HG03520 (cell line): ENCODE measurements at regions not wholly inside any gene's neighbourhood (a gene's known extent, or its start where the extent isn't known, plus 50 kb on each side); places are given as distances from the start of the nearest gene placed in this dataset.

Experiments used
- ATAC-seq: cut with Tn5 transposase; IDR thresholded peaks from one replicate; pipeline ENCODE4 v1.9.1; 2021; ENCODE audit warnings: mild to moderate bottlenecking, moderate library complexity; ENCODE audit not compliant: unreplicated experiment

GRCh38 chr7:47148536-47149207 lies 433.2 kb downstream of the TNS3 start:
- no peak for ATAC-seq

GRCh38 chr7:47147213-47147631 lies 434.7 kb downstream of the TNS3 start:
- no peak for ATAC-seq

DNA sequence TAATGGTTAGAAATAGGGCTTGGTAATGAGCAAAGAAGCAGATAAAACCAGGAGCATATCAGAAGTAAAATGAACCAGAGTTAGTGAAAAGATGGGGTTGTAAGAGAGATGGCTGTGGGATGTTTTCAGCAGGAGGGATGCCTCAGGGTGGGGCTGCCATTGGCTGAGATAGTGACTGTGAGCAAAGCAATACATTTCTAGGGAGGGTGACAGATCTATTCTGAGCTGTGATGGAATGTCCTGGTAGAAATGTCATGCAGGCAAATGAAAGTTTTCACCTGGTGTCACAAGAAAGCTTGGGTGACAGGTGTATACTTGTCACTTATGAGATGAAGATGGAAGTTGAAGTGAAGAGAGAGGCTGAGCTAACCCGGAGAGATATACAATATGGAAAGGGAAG lies 435.9 kb downstream of the TNS3 start:
- no peak for ATAC-seq

DNA sequence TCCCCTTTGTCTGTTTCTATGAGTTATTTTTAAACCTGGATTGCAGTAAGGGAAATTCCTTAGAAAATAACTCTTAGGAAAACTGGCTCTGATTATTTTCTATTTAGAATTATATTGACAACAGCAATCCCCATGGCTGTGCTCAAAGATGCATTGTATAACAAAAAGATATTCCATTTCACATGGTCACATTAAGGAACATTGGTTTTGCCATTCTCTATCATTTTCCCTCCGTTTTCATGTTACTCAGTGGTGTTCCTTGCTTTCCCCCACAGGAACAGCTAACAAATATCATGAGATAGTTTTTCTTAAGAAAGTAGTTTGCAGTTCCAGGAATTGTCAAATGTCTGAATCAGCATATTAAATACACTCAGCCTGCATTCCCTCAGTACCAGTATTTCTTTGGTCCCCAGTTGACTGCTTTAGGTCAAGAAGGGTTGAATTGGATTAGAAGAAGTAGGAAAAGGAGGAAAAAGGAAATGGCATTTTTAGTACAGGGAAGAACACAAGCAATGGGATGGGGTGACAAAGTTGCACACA lies 436.7 kb downstream of the TNS3 start:
- no peak for ATAC-seq

GRCh38 chr7:47143339-47143738 lies 438.6 kb downstream of the TNS3 start:
- ATAC-seq: no peak

DNA sequence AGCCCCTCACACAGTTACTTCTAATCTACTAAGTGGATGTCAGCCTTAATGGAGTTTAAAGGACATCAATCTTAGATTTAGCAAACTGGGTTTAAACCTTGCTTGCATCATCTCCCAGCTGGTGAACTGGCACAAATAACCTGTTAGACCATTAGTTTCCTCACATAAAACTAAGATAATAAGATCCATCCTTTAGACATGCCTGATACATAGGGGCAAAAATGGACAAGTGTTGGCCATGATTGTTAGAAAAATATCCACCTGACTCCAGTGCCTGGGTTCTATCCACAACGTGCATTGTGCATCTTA lies 439.1 kb downstream of the TNS3 start:
- ATAC-seq: no peak

DNA sequence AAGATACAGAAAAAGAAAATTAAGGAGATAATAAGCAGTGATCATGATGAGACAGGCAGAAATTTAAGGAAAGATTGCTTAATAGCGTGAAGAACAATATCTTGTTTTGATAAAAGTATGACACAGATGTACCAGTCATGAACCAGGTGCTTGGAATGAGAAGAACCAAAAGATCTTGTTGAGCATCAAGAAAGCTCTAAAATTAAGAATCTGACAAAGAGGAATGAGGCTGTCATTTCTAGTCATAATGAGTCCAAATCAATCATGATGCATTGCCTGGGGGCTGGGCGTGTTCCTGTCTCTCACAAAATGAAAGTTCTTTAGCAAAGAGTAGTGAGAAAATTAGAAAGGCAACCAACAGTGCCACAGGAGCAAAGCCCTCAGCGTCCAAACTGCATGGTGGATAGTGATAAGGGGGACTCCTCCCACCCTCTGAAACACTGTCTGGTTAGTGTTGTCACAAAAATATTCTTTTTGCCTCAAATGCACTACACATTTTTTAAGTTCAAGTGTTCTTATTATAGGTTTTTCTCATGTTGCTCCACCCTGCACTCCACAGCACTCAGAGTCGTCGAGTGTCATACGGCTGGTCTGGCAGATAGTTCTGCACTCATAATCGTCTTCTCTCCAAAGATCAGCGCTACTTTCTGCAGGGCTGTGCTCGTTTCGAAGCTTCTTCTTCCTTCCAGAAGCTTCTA lies 439.6 kb downstream of the TNS3 start:
- no peak for ATAC-seq

DNA sequence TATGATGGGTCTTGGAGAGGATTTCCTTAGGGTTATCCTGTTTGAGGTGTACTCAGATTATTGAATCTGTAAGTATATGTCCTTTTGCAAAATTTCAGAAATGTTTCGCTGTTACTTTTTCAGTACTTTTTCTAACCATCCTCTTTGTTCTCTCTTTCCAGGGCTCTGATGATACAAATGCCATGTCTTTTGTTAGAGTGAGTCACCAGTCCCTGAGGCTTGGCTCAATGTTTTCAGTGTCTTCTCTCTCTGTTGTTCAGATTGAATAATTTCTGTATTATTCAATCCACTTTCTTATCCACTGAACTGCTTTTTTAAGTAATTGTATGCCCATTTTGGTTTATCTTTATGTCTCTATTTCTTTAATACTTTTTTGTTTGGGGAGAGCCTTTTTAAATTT lies 449.4 kb downstream of the TNS3 start:
- ATAC-seq: no peak

DNA sequence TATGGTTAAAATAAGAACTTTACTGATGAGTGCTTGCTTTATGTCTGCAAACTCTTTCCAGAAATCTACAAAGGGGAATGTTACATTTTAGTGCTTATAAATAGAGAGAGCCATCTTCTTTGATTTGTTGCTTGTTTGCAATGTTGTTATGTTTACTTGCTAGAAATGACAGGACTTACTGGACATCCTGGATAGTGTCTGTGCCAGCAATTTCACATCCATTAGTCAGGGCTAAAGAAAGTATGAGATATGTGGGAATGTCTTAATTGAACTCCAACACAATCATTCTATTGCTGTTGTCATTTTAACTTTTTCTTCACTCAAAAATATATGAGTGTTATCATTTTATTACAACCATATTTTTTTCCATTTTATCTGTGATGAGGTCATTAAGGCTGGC lies 453.2 kb downstream of the TNS3 start:
- no peak for ATAC-seq

GRCh38 chr7:47125529-47125928 lies 456.4 kb downstream of the TNS3 start:
- ATAC-seq: no peak

- ATAC-seq: no peak
These were observed 462.5 kb downstream of the TNS3 start for GRCh38 chr7:47119261-47119865.

DNA sequence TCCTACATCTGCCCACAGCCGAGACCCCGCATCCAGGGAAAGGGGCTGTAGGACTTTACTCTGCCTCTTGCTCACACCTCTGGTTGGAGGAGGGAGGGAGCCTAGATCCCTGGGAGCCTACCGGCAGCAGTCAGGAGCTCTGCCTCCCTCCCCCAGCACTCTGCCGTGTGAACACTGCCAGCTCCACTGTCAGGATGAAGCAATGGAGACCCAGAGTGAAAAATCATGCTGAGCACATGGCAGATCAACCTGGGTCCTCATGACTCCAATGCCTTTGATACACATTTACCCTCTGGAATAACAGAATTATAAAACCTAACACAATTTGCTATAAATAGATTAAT lies 477.7 kb downstream of the TNS3 start:
- ATAC-seq: no peak

GRCh38 chr7:47103498-47104205 lies 478.3 kb downstream of the TNS3 start:
- no peak for ATAC-seq

DNA sequence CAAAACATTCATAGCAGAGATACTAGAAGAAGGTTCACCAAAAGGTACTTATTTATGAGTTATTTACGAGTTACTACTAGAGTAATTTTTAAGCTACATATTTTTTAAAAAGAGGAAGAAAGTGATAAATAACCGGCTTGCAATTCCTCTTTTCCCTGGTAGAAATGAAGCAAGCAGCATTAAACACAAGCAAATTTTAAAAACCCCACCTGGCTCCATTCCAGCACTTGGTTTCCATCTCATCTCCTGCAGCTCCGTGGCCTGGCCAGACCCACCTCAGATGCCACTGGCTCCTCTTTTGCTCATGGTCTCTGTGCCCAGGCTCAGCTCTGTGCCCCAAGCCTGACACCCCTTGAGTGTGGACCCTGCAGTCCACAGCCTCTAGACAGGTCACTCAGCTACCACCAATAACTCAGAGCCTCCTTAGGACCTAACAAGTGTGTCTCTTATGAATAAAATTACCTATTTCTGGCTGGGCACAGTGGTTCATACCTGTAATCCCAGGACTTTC lies 479.5 kb downstream of the TNS3 start:
- ATAC-seq: no peak

- no peak for ATAC-seq
These were observed 481.0 kb downstream of the TNS3 start for GRCh38 chr7:47100817-47101435.

GRCh38 chr7:47100148-47100816 lies 481.6 kb downstream of the TNS3 start:
- no peak for ATAC-seq

- no peak for ATAC-seq
These were observed 484.5 kb downstream of the TNS3 start for GRCh38 chr7:47097431-47097830.

- no peak for ATAC-seq
These were observed 486.0 kb downstream of the TNS3 start for GRCh38 chr7:47095946-47096345.

- no peak for ATAC-seq
These were observed 487.4 kb downstream of the TNS3 start for GRCh38 chr7:47094462-47094861.
